HG02610 (cell line): ENCODE measurements at regions not wholly inside any gene's neighbourhood (a gene's known extent, or its start where the extent isn't known, plus 50 kb on each side); places are given as distances from the start of the nearest gene placed in this dataset.
A peak's percentile ranks its signal among the peaks of the same experiment; 100 is the strongest.
"Not testable (repeated sequence)": the region's sequence is repeated elsewhere in the genome, so short reads cannot be mapped to it uniquely, and the experiment has no call there.

ENCODE experiments used
- ATAC-seq: cut with Tn5 transposase; IDR thresholded peaks from one replicate; pipeline ENCODE4 v1.9.1; 2021; ENCODE audit warnings: mild to moderate bottlenecking, moderate library complexity; ENCODE audit not compliant: unreplicated experiment

- ATAC-seq = no peak
These were observed 235.8 kb upstream of the ARHGEF26 start for GRCh38 chr3:153885359-153885758.

GRCh38 chr3:153889905-153890334 lies 231.3 kb upstream of the ARHGEF26 start:
- ATAC-seq = no peak

DNA sequence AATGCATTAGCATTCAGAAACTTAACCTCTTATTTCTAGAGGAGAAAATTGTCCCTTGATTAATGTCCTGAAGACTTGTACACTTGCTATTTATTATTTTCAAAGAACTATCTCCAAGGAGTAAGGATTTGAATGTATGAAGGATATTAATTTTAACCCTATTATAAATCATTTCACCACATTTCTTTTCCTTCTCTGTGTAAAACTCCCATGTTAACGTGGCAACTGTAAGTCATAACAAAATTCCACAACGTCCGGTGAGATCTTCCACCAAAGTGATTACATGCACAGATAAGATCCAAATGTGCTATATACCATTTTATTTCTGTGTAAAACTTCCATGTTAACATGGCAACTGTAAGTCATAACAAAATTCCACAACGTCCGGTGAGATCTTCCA lies 229.1 kb upstream of the ARHGEF26 start:
- ATAC-seq = no peak

DNA sequence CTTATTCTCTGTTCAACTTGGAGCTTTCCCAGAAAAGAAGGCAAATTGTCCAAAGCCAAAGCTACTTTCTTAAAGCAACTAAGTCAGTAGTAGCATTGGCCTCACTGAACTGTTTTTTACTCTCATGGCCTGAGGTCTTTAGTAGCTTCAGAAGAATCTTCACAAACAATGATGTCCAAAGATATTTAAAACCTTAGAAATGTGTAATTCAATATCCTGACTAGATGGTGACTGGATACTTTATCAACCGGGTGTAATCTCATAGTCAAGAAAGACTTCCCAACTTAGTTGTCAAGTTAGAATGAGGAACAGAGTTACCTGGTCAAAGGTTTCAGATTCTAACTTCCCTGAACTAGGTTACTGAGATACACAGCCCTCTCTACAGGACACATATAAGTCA lies 226.3 kb upstream of the ARHGEF26 start:
- no peak for ATAC-seq

GRCh38 chr3:153896197-153896596 lies 225.0 kb upstream of the ARHGEF26 start:
- ATAC-seq = no peak

GRCh38 chr3:153897025-153897723 lies 224.0 kb upstream of the ARHGEF26 start:
- peak; percentile 56 for ATAC-seq

DNA sequence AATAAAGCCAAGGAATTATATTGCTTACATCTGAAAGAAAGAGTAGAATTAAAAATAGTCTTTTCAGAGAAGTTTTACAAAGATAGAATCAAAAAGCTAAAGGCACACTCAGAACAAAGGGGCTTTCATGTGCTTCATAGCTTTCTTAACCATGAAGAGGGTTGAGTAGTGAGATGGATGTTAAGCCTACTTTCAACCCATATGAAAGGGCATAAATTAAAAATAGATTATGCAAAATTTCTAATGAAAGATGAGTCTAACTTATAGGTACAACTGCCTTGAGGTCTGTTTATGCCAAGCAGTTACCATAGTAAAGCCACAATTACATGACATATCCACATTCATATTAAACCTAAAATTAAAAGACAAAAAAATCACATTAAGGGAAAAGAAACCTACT lies 223.3 kb upstream of the ARHGEF26 start:
- ATAC-seq = peak; percentile 54

DNA sequence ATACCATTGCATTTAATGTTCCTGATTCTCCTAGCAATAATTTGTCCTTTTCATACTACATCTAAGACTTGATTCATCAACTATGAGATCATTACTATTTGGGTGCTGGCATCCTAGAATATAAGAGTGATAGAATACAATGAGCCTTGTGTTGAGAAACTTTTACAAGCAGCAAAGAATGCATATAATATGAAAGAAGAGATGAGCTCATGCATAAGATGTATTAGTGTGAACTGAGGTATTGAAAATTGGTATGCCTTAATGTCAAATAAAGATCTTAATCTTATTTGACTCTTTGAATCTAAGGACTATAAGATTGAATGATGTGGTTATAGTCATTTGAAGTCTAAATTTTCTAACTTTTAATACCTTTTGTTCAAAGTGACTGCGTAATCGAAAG lies 220.0 kb upstream of the ARHGEF26 start:
- ATAC-seq = no peak

- no peak for ATAC-seq
These were observed 219.2 kb upstream of the ARHGEF26 start for GRCh38 chr3:153901991-153902390.

GRCh38 chr3:153903430-153903829 lies 217.8 kb upstream of the ARHGEF26 start:
- peak; percentile 62 for ATAC-seq

- no peak for ATAC-seq
These were observed 214.8 kb upstream of the ARHGEF26 start for GRCh38 chr3:153906366-153906765.

- no peak for ATAC-seq
These were observed 210.8 kb upstream of the ARHGEF26 start for GRCh38 chr3:153910387-153910786.

DNA sequence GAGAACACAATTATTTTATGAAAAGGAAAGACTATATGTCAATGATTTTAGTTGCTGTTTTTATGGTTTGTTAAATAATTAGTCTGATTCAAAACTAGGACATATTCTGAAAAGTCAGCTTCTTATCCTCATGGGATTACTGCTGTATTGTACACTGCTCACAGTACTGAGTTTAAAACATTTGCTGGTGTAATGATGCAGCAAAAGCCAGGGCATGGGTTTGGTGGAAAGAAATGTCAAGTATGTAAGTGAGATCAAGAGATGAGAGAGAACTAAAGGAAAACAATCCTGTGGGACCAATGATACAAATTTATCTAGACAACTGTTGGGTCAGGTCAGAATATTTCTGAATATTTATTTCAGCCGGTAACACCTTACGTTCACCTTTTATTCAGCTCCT lies 210.1 kb upstream of the ARHGEF26 start:
- ATAC-seq = no peak

- ATAC-seq = no peak
These were observed 201.4 kb upstream of the ARHGEF26 start for GRCh38 chr3:153919773-153920172.

- ATAC-seq = no peak
These were observed 199.4 kb upstream of the ARHGEF26 start for GRCh38 chr3:153921826-153922225.

- no peak for ATAC-seq
These were observed 195.2 kb upstream of the ARHGEF26 start for GRCh38 chr3:153925841-153926514.

DNA sequence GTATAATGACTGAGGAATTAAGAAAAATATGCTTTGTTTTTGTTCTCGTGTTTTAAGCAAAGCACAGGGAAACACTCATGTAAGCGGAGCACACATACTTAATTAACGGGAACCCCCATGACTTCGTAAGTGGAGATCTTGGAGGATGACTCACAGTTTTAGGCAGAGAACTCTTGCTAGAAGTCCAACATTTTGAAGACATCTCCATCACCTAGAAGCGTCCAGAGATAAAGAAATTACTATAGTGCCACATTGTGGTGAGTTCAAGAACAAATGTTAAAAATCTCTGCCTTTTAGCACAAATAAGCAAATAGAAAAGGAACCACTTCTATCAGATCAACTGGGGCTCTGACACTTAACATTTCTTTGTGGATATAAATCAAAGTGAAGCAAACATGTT lies 194.1 kb upstream of the ARHGEF26 start:
- no peak for ATAC-seq

DNA sequence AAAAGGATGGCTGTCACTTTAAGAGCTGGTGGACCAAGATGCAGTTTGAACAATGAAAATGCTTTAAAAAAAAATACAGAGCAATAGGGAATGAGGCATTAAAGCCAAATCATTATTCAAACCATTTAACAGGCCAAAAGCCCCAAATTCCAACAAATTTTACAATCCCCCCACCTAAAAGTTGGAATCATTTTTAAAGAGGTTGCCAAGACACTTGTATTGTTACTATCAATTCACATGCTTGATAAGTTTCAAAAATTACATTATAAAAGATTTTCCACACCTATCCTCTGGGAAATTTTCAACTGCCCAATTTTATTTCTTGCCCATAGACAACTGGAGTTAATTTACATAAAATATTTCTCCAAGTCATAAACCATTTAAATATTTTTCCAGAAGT lies 192.3 kb upstream of the ARHGEF26 start:
- no peak for ATAC-seq

- ATAC-seq = not testable (repeated sequence)
These were observed 187.7 kb upstream of the ARHGEF26 start for GRCh38 chr3:153933481-153933880.

- ATAC-seq = no peak
These were observed 177.1 kb upstream of the ARHGEF26 start for GRCh38 chr3:153944084-153944483.

GRCh38 chr3:153951276-153951675 lies 169.9 kb upstream of the ARHGEF26 start:
- ATAC-seq = no peak

GRCh38 chr3:153952091-153952490 lies 169.1 kb upstream of the ARHGEF26 start:
- ATAC-seq = no peak

DNA sequence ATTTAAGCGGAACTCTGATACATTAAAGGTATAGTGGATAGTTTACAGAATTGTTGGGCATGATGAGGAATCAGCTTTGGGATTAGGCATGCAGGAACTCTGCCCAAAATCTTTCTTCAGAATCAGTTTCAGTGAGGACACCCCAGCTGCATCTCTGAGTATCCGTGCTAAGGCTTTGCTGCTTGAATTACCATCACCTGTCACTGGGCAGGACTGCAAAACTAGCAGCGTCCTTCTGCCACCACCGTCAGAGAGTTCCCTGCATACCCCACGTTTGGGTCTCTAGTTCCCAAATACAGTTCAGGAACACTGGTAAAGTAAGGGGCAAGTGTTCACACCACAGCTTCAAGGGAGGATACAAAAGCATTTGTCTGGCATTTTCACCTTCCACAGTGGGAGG lies 164.6 kb upstream of the ARHGEF26 start:
- no peak for ATAC-seq
